HUES6 (cell line): ENCODE measurements at regions not wholly inside any gene's neighbourhood (a gene's known extent, or its start where the extent isn't known, plus 50 kb on each side); places are given as distances from the start of the nearest gene placed in this dataset.

Experiments
- H3K27ac ChIP-seq: 2 replicates; pipeline ENCODE4 v1.7.0; 2013; ENCODE audit warnings: low read depth, mild to moderate bottlenecking, low read length, inconsistent platforms
- H3K27me3 ChIP-seq: 2 replicates; pipeline ENCODE4 v1.6.1; 2013; ENCODE audit warnings: low read length; ENCODE audit not compliant: control insufficient read depth, insufficient read depth
- H3K36me3 ChIP-seq: 2 replicates; pipeline ENCODE4 v1.6.1; 2013; ENCODE audit warnings: low read length; ENCODE audit not compliant: control insufficient read depth, insufficient read depth
- H3K4me1 ChIP-seq: 2 replicates; pipeline ENCODE4 v1.6.1; 2013; ENCODE audit warnings: low read length; ENCODE audit not compliant: control insufficient read depth, insufficient read depth
- H3K4me3 ChIP-seq: 2 replicates; pipeline ENCODE4 v1.5.1; 2013; ENCODE audit warnings: low read depth, low read length
- H3K9ac ChIP-seq: one replicate; pipeline ENCODE4 v1.6.1; 2013; ENCODE audit warnings: mild to moderate bottlenecking, low read length
- H3K9me3 ChIP-seq: 2 replicates; pipeline ENCODE4 v1.6.1; 2013; ENCODE audit warnings: low read depth, low read length; ENCODE audit not compliant: control insufficient read depth, insufficient read depth

DNA sequence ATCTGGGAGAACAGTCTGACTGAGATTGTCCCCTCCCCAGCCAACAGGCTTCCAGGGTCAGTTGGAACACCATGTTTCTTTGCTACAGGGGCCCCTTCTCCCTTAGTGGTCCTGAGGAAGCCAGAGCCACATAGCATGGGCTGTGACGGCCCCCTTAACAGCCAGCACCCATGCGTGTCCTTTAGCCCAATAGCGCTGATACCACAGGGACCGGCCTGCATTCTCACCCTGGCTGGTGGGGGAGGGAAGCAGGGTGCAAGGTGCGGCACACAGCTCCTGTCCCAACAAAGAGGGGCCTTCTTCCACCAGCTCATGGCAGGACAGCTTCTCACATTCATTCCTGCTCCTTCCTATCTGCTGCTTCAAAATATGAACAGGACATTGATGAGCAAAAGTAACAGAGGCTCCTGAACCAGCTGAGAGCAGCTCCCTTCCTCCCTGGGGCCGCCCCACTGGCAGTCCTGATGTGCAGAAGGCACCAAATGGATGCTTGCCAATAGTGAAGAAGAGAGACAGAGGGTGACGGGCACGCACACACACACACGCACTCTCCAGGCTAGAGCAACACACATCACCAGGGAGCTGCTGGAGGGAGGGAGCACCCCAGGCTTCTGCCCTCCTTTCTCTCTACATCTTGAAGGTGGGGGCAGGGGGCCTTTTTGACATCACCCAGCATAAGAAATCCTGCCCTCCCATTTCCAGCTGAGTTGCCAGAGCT is 99.4 kb downstream of the CRYAA start:
- Histone ChIP-seq H3K27ac (no peak overlapping the region), H3K9me3 (no peaks in the 10 kb centered on the region), H3K4me1 (no peaks in the 10 kb centered on the region), H3K9ac (no peak overlapping the region), H3K27me3 (no peaks in the 10 kb centered on the region), H3K36me3 (no peaks in the 10 kb centered on the region), H3K4me3 (no peak overlapping the region)

DNA sequence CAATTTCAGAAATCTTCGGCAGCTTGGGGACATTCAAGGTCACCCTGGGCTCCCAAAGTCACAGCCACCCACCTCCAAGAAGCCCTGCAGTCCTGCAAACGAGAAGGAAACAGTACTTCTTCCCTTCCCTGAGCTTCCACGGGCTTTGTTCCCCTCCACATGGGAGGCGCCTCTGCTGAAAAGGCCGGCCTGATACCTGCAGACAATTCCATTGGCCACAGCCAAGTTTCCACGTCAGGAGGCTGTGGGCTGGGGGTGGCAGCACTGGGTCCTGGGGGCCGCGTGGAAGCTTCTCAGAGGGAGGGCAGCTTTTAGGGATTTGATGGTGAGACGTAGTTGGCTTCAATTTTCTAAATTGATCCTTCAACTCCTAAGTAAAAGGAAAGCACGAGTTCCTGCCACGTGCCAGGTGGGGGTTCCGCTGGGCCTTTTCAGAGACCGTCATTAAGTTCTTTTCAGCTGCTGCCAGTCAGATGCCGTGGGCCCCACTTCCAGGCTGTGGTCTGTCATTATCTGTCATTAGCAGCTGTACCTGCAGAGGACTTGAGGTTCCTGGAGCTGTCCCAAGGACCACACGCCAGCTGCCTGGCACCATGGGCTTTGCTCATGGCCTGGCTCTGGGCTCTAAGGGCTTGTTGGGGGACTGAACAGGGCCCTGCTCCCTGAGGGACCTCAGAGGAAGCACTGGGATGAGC is 98.7 kb downstream of the CRYAA start:
- Histone ChIP-seq H3K27ac (no peak overlapping the region), H3K4me1 (no peaks in the 10 kb centered on the region), H3K4me3 (no peak overlapping the region), H3K36me3 (no peaks in the 10 kb centered on the region), H3K9ac (no peak overlapping the region), H3K9me3 (peaks cover 1% of the 10 kb centered on the region; the same call in 1 of the 2 replicates), H3K27me3 (no peaks in the 10 kb centered on the region)

DNA sequence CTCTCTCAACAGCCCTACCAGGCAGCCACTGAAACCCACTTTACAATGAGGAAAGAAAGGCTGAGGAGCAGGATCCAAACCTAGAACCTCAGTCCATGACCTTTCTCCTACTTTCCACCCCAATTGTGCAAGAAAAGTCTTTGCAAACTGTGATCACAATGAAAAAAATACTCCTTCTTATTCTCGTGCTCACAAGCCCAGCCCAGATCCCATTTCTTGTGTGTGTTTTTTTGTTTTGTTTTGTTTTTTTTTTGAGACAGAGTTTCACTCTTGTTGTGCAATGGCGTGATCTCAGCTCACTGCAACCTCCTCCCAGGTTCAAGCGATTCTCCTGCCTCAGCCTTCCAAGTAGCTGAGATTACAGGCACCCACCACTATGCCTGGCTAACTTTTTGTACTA is 97.7 kb downstream of the CRYAA start:
- H3K9me3 ChIP-seq = peaks cover 5% of the 10 kb centered on the region
- no peaks in the 10 kb centered on the region for H3K36me3 ChIP-seq
- no peaks in the 10 kb centered on the region for H3K27me3 ChIP-seq
- H3K9ac ChIP-seq = no peak overlapping the region
- H3K27ac ChIP-seq = no peak overlapping the region
- no peak overlapping the region for H3K4me3 ChIP-seq
- H3K4me1 ChIP-seq = no peaks in the 10 kb centered on the region

DNA sequence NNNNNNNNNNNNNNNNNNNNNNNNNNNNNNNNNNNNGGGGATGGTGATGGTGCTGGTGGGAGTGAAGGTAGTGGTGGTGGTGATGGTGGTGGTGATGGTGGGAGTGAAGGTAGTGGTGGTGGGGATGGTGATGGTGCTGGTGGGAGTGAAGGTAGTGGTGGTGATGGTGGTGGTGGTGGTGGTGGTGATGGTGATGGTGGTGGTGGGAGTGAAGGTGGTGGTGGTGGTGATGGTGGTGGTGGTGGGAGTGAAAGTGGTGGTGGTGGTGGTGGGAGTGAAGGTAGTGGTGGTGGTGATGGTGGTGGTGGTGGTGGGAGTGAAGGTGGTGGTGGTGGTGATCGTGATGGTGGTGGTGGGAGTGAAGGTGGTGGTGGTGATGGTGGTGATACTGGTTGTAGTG is 93.6 kb downstream of the CRYAA start:
- H3K27ac ChIP-seq = no peak overlapping the region
- no peak overlapping the region for H3K4me3 ChIP-seq
- no peaks in the 10 kb centered on the region for H3K4me1 ChIP-seq
- H3K27me3 ChIP-seq = no peaks in the 10 kb centered on the region
- H3K9me3 ChIP-seq = peaks cover 5% of the 10 kb centered on the region
- H3K9ac ChIP-seq = no peak overlapping the region
- no peaks in the 10 kb centered on the region for H3K36me3 ChIP-seq
